ENCODE measurements at regions not wholly inside any gene's neighbourhood (a gene's known extent, or its start where the extent isn't known, plus 50 kb on each side); places are given as distances from the start of the nearest gene placed in this dataset.

DNA sequence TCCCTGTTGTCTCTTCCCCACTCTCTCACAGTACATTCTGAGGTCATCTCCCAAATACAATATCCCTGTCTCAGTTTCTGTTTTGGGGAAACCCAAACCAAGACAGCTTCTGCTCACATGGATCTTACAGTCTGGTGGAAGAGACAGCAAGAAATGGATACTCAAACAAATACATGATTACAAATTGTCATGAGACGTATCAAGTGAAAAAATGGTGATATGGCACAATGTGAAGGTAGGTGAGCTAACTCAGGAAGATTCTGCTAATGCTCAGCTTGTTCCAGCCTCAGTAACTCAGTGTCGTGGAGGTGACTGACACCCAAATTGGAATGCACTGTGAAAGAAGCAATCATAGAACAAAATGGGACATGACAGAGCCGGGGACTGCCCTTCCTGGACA lies 68.3 kb downstream of the CHST1 start:
- no peak for TF ChIP-seq EZH2 (IDR thresholded peaks at IDR 0.05; ENCODE audit: borderline replicate concordance, low read depth, low read length, severe bottlenecking)
- TF ChIP-seq, protein P1, sequence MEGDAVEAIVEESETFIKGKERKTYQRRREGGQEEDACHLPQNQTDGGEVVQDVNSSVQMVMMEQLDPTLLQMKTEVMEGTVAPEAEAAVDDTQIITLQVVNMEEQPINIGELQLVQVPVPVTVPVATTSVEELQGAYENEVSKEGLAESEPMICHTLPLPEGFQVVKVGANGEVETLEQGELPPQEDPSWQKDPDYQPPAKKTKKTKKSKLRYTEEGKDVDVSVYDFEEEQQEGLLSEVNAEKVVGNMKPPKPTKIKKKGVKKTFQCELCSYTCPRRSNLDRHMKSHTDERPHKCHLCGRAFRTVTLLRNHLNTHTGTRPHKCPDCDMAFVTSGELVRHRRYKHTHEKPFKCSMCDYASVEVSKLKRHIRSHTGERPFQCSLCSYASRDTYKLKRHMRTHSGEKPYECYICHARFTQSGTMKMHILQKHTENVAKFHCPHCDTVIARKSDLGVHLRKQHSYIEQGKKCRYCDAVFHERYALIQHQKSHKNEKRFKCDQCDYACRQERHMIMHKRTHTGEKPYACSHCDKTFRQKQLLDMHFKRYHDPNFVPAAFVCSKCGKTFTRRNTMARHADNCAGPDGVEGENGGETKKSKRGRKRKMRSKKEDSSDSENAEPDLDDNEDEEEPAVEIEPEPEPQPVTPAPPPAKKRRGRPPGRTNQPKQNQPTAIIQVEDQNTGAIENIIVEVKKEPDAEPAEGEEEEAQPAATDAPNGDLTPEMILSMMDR (IDR thresholded peaks at IDR 0.05; ENCODE audit: borderline replicate concordance, extremely low read depth, low read length, poor library complexity, severe bottlenecking) = no peak

All from DND-41 (cell line).